Prostate gland (tissue), 2 donors: ENCODE measurements at regions not wholly inside any gene's neighbourhood (a gene's known extent, or its start where the extent isn't known, plus 50 kb on each side); places are given as distances from the start of the nearest gene placed in this dataset.
"Not testable (repeated sequence)": the region's sequence is repeated elsewhere in the genome, so short reads cannot be mapped to it uniquely, and the experiment has no call there.

Experiments used
- POLR2AphosphoS5 ChIP-seq: sonication (generic); formaldehyde crosslinking; IDR thresholded peaks from one replicate; pipeline ENCODE4 v1.6.1; 2017; ENCODE audit warnings: antibody characterized with exemption
- TF ChIP-seq, protein P1 (sequence below), 4 experiments: fragments of 200-600 bp in 2 of 4; fragments of 450-650 bp in 2 of 4; sonication (generic) in 2 of 4; IDR thresholded peaks; 1 replicate in 3 of 4; 2 replicates in 1 of 4; pipeline ENCODE4 v1.5.1; 2016 to 2019; ENCODE audit warnings: antibody characterized with exemption in 4 of 4, mild to moderate bottlenecking in 2 of 4, moderate library complexity in 2 of 4

GRCh38 chr18:40245612-40246011 is 1709.4 kb upstream of the PIK3C3 start:
- TF ChIP-seq, protein P1, sequence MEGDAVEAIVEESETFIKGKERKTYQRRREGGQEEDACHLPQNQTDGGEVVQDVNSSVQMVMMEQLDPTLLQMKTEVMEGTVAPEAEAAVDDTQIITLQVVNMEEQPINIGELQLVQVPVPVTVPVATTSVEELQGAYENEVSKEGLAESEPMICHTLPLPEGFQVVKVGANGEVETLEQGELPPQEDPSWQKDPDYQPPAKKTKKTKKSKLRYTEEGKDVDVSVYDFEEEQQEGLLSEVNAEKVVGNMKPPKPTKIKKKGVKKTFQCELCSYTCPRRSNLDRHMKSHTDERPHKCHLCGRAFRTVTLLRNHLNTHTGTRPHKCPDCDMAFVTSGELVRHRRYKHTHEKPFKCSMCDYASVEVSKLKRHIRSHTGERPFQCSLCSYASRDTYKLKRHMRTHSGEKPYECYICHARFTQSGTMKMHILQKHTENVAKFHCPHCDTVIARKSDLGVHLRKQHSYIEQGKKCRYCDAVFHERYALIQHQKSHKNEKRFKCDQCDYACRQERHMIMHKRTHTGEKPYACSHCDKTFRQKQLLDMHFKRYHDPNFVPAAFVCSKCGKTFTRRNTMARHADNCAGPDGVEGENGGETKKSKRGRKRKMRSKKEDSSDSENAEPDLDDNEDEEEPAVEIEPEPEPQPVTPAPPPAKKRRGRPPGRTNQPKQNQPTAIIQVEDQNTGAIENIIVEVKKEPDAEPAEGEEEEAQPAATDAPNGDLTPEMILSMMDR (IDR thresholded peaks at IDR 0.05): not testable (repeated sequence)
- TF ChIP-seq POLR2AphosphoS5: not testable (repeated sequence)
